T-helper 1 cell treated with Interleukin-12 subunit alpha and Interleukin-12 subunit beta and Interleukin-4 antibody, amounts not matched to agents 30 μg/mL and 1 μg/mL, for 36 hours (primary cell): ENCODE measurements at regions not wholly inside any gene's neighbourhood (a gene's known extent, or its start where the extent isn't known, plus 50 kb on each side); places are given as distances from the start of the nearest gene placed in this dataset.

Source experiments
- H3K27ac Mint-ChIP-seq: one replicate; pipeline ENCODE4 v1.8.0; 2021; ENCODE audit warnings: mild to moderate bottlenecking, mixed read lengths
- H3K27me3 Mint-ChIP-seq: one replicate; pipeline ENCODE4 v1.8.0; 2021; ENCODE audit warnings: low read depth, mixed read lengths
- H3K36me3 Mint-ChIP-seq: one replicate; pipeline ENCODE4 v1.8.0; 2021; ENCODE audit warnings: low read depth, mixed read lengths
- H3K4me1 Mint-ChIP-seq: one replicate; pipeline ENCODE4 v1.8.0; 2021; ENCODE audit warnings: low read depth, mixed read lengths
- H3K4me3 Mint-ChIP-seq: one replicate; pipeline ENCODE4 v1.8.0; 2021; ENCODE audit warnings: mild to moderate bottlenecking, moderate library complexity, mixed read lengths
- H3K9me3 Mint-ChIP-seq: one replicate; pipeline ENCODE4 v1.8.0; 2021; ENCODE audit warnings: mixed read lengths

GRCh38 chr22:45103756-45104155 is 60.0 kb upstream of the NUP50 start:
- Mint-ChIP-seq H3K9me3 (no peaks in the 10 kb centered on the region), H3K27ac (no peak overlapping the region), H3K4me3 (no peak overlapping the region), H3K36me3 (no peaks in the 10 kb centered on the region), H3K27me3 (peaks cover 7% of the 10 kb centered on the region), H3K4me1 (no peaks in the 10 kb centered on the region)

- no peak overlapping the region for H3K4me3 Mint-ChIP-seq
- H3K27me3 Mint-ChIP-seq = peaks cover 7% of the 10 kb centered on the region
- no peaks in the 10 kb centered on the region for H3K9me3 Mint-ChIP-seq
- H3K27ac Mint-ChIP-seq = no peak overlapping the region
- no peaks in the 10 kb centered on the region for H3K4me1 Mint-ChIP-seq
- H3K36me3 Mint-ChIP-seq = no peaks in the 10 kb centered on the region
Observed at GRCh38 chr22:45104313-45104712, 59.4 kb upstream of the NUP50 start.

- no peaks in the 10 kb centered on the region for H3K4me1 Mint-ChIP-seq
- H3K27me3 Mint-ChIP-seq = peaks cover 10% of the 10 kb centered on the region
- no peaks in the 10 kb centered on the region for H3K36me3 Mint-ChIP-seq
- H3K4me3 Mint-ChIP-seq = no peak overlapping the region
- no peaks in the 10 kb centered on the region for H3K9me3 Mint-ChIP-seq
- no peak overlapping the region for H3K27ac Mint-ChIP-seq
Observed at GRCh38 chr22:45105281-45105702, 58.4 kb upstream of the NUP50 start.

DNA sequence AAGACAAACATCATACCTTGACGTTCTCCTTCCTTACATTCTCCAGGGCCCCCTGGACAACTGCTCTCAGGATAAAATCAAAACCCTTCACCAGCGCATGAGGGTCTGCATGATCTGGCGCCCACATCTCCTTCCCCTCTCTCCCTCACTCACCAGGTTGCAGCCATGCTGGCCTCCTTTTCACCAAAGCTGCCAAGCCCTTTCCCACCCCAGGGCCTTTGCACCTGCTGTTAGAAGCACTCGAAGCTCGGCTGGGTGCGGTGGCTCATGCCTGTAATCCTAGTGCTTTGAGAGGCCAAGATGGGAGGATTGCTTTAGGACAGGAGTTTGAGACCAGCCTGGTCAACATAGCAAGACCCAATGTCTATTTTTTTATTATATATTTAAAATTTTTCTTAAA is 56.1 kb upstream of the NUP50 start:
- no peaks in the 10 kb centered on the region for H3K9me3 Mint-ChIP-seq
- peaks cover 10% of the 10 kb centered on the region for H3K27me3 Mint-ChIP-seq
- H3K4me3 Mint-ChIP-seq = no peak overlapping the region
- no peaks in the 10 kb centered on the region for H3K4me1 Mint-ChIP-seq
- H3K36me3 Mint-ChIP-seq = no peaks in the 10 kb centered on the region
- H3K27ac Mint-ChIP-seq = no peak overlapping the region

DNA sequence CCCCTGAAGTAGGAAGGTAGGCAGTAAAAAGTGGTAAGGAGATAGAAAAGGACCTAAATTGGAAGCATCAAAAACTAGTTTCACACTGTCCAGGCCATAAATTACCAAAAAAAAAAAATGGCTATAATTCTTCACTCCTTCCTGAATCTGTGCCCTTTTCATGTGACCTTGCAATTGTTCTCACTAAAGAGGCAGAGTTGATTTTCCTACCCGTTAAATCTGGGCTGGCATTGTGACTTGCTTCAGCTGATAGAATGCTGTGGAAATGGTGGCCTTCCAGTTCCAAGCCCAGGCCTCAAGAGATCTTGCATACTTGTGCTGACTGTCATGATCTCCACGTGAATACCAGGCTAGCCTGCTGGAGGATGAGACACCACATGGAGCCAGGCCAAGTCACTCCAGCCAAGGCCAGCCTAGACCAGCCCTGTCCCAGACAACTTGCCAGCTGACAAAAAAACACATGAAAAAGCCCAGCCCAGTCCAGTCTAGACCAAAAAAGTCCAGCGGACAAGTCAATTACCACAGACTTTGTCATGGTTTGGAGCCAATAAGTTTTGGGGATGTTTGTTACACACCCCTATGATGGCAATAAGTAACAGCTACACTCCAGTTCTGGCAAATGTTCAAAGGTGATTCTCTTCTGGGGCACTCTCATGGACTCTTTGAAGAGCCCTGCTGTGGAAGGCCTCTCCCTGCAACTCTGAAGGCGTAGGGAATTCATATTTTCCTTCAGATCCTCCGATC is 51.4 kb upstream of the NUP50 start:
- Mint-ChIP-seq H3K36me3 (no peaks in the 10 kb centered on the region), H3K27ac (no peak overlapping the region), H3K4me3 (no peak overlapping the region), H3K27me3 (peaks cover 6% of the 10 kb centered on the region), H3K4me1 (no peaks in the 10 kb centered on the region), H3K9me3 (no peaks in the 10 kb centered on the region)
